Naive thymus-derived CD4-positive, alpha-beta T cell (primary cell): ENCODE measurements at regions not wholly inside any gene's neighbourhood (a gene's known extent, or its start where the extent isn't known, plus 50 kb on each side); places are given as distances from the start of the nearest gene placed in this dataset.
A peak's percentile ranks its signal among the peaks of the same experiment; 100 is the strongest.
"Not testable (repeated sequence)": the region's sequence is repeated elsewhere in the genome, so short reads cannot be mapped to it uniquely, and the experiment has no call there.

Experiments
- ATAC-seq: fragments of 150-1000 bp; cut with Tn5 transposase; 2 replicates; pipeline ENCODE4 v1.10.0; 2021; ENCODE audit warnings: mild to moderate bottlenecking, moderate library complexity
- CTCF ChIA-PET: fragments of 350-600 bp; sonication (Branson Sonifier 250); formaldehyde crosslinking; loops from one replicate; lab custom pipeline; 2021; ENCODE audit warnings: antibody characterized with exemption; lab: Charles Lee
- POLR2A ChIA-PET: fragments of 350-600 bp; sonication (Branson Sonifier 250); formaldehyde crosslinking; loops from one replicate; lab custom pipeline; 2021; ENCODE audit warnings: antibody characterized with exemption, inconsistent platforms; lab: Charles Lee
- DNase-seq, 9 donors: peaks; one replicate each; pipeline versions ENCODE4 v3.0.0 to v3.0.0-alpha.2; 2020 to 2022; ENCODE audit warnings: mixed read lengths in 1 of 9
- H3K27ac ChIP-seq: one replicate; pipeline ENCODE4 v1.7.0; 2013; ENCODE audit warnings: mild to moderate bottlenecking, low read depth, low read length, moderate library complexity
- H3K27me3 ChIP-seq, 2 donors: one replicate each; pipeline ENCODE4 v1.7.0; 2013; ENCODE audit warnings: low read length in 2 of 2, mild to moderate bottlenecking in 2 of 2, moderate library complexity in 2 of 2; ENCODE audit not compliant: control insufficient read depth in 2 of 2, insufficient read depth in 2 of 2
- H3K36me3 ChIP-seq, 3 experiments: 1 replicate in 2 of 3; 2 replicates in 1 of 3; pipeline ENCODE4 v1.7.0; 2013; ENCODE audit warnings: low read length in 3 of 3, mild to moderate bottlenecking in 3 of 3, moderate library complexity in 1 of 3; ENCODE audit not compliant: insufficient read depth in 3 of 3, control insufficient read depth in 2 of 3
- H3K4me1 ChIP-seq, 2 donors: one replicate each; pipeline ENCODE4 v1.7.0; 2013; ENCODE audit warnings: low read length in 2 of 2, mild to moderate bottlenecking in 2 of 2, moderate library complexity in 1 of 2; ENCODE audit not compliant: control insufficient read depth in 2 of 2, insufficient read depth in 2 of 2
- H3K4me3 ChIP-seq: 2 replicates; pipeline ENCODE4 v1.7.0; 2013; ENCODE audit warnings: mild to moderate bottlenecking, low read length
- H3K9me3 ChIP-seq, 3 experiments: 1 replicate in 2 of 3; 2 replicates in 1 of 3; pipeline ENCODE4 v1.7.0; 2013; ENCODE audit warnings: low read length in 3 of 3; ENCODE audit not compliant: control insufficient read depth in 2 of 3
- H3K27ac Mint-ChIP-seq, 9 donors: one replicate each; pipeline ENCODE4 v1.8.0; 2020 to 2022; ENCODE audit warnings: mixed read lengths in 9 of 9, mild to moderate bottlenecking in 8 of 9, moderate library complexity in 5 of 9, inconsistent platforms in 2 of 9
- H3K27me3 Mint-ChIP-seq, 5 donors: one replicate each; pipeline ENCODE4 v1.8.0; 2021 to 2022; ENCODE audit warnings: mixed read lengths in 5 of 5, mild to moderate bottlenecking in 1 of 5
- H3K36me3 Mint-ChIP-seq, 5 donors: one replicate each; pipeline ENCODE4 v1.8.0; 2020 to 2022; ENCODE audit warnings: mixed read lengths in 5 of 5, mild to moderate bottlenecking in 3 of 5, inconsistent platforms in 1 of 5
- H3K4me1 Mint-ChIP-seq, 7 donors: one replicate each; pipeline ENCODE4 v1.8.0; 2020 to 2022; ENCODE audit warnings: mixed read lengths in 7 of 7, mild to moderate bottlenecking in 3 of 7, inconsistent platforms in 1 of 7
- H3K4me3 Mint-ChIP-seq, 10 donors: one replicate each; pipeline ENCODE4 v1.8.0; 2020 to 2022; ENCODE audit warnings: mild to moderate bottlenecking in 10 of 10, mixed read lengths in 10 of 10, moderate library complexity in 6 of 10, inconsistent platforms in 2 of 10
- H3K9me3 Mint-ChIP-seq, 11 donors: one replicate each; pipeline ENCODE4 v1.8.0; 2020 to 2022; ENCODE audit warnings: mixed read lengths in 11 of 11, mild to moderate bottlenecking in 4 of 11, inconsistent platforms in 1 of 11, moderate library complexity in 1 of 11
- intact Hi-C, 2 donors: fragments of 100-400 bp; cut with micrococcal nuclease; formaldehyde crosslinking; loops; one replicate each; pipeline ENCODE4 v1.15.1; 2023

GRCh38 chr4:79827283-79827682 lies 245.7 kb downstream of the ANTXR2 start:
- Histone ChIP-seq H3K9me3 (no peaks in the 10 kb centered on the region), H3K27ac (no peak overlapping the region), H3K4me1 (no peaks in the 10 kb centered on the region), H3K4me3 (no peak overlapping the region), H3K27me3 (no peaks in the 10 kb centered on the region), H3K36me3 (no peaks in the 10 kb centered on the region)
- no peak for DNase-seq
- CTCF ChIA-PET, result no interaction called here
- H3K27ac Mint-ChIP-seq, result no peak overlapping the region
- no peak for ATAC-seq
- POLR2A ChIA-PET, result no interaction called here
- intact Hi-C loops, result no loop called here
- no peak overlapping the region for H3K4me3 Mint-ChIP-seq
- H3K9me3 Mint-ChIP-seq, result peaks cover 0 to 5% (median 0%) of the 10 kb centered on the region in 11 donors
- H3K27me3 Mint-ChIP-seq, result peaks cover 5 to 11% (median 7%) of the 10 kb centered on the region in 5 donors
- H3K4me1 Mint-ChIP-seq, result no peaks in the 10 kb centered on the region
- no peaks in the 10 kb centered on the region for H3K36me3 Mint-ChIP-seq

- no peaks in the 10 kb centered on the region for H3K4me1 Mint-ChIP-seq
- no peak overlapping the region for H3K4me3 Mint-ChIP-seq
- no peaks in the 10 kb centered on the region for H3K36me3 Mint-ChIP-seq
- ChIA-PET CTCF (no interaction called here), POLR2A (no interaction called here)
- peaks cover 0 to 5% (median 0%) of the 10 kb centered on the region in 11 donors for H3K9me3 Mint-ChIP-seq
- H3K27me3 ChIP-seq, result no peaks in the 10 kb centered on the region
- no peak overlapping the region for H3K27ac ChIP-seq
- no peak overlapping the region for H3K4me3 ChIP-seq
- H3K36me3 ChIP-seq, result no peaks in the 10 kb centered on the region
- H3K27ac Mint-ChIP-seq, result no peak overlapping the region
- intact Hi-C loops, result no loop called here
- H3K27me3 Mint-ChIP-seq, result no peaks in the 10 kb centered on the region
- H3K9me3 ChIP-seq, result no peaks in the 10 kb centered on the region
- ATAC-seq (no peak), DNase-seq (no peak)
- H3K4me1 ChIP-seq, result no peaks in the 10 kb centered on the region
These were observed 249.8 kb downstream of the ANTXR2 start for GRCh38 chr4:79823148-79823763.

- Mint-ChIP-seq H3K27me3 (peaks cover 0 to 4% (median 0%) of the 10 kb centered on the region in 5 donors), H3K4me3 (no peak overlapping the region), H3K4me1 (no peaks in the 10 kb centered on the region), H3K9me3 (peaks cover 0 to 18% (median 3%) of the 10 kb centered on the region in 11 donors), H3K36me3 (no peaks in the 10 kb centered on the region), H3K27ac (no peak overlapping the region)
- CTCF ChIA-PET, result no interaction called here
- intact Hi-C loops, result no loop called here
- Histone ChIP-seq H3K4me3 (no peak overlapping the region), H3K27ac (no peak overlapping the region), H3K9me3 (no peaks in the 10 kb centered on the region), H3K4me1 (no peaks in the 10 kb centered on the region), H3K27me3 (no peaks in the 10 kb centered on the region), H3K36me3 (no peaks in the 10 kb centered on the region)
- ATAC-seq (peak; percentile 32), DNase-seq (no peak)
- POLR2A ChIA-PET, result no interaction called here
These were observed 252.6 kb downstream of the ANTXR2 start for GRCh38 chr4:79820427-79820826.

- intact Hi-C loops, H3K36me3 Mint-ChIP-seq: not testable (repeated sequence)
These were observed 265.1 kb downstream of the ANTXR2 start for GRCh38 chr4:79807933-79808332.

GRCh38 chr4:79798047-79798446 lies 275.0 kb downstream of the ANTXR2 start:
- no peak overlapping the region for H3K4me3 Mint-ChIP-seq
- CTCF ChIA-PET, result no interaction called here
- H3K4me1 Mint-ChIP-seq, result no peaks in the 10 kb centered on the region
- intact Hi-C loops, result no loop called here
- POLR2A ChIA-PET, result no interaction called here
- no peaks in the 10 kb centered on the region for H3K36me3 ChIP-seq
- H3K9me3 Mint-ChIP-seq, result peaks cover 0 to 13% (median 0%) of the 10 kb centered on the region in 11 donors
- H3K27ac ChIP-seq, result no peak overlapping the region
- no peaks in the 10 kb centered on the region for H3K27me3 ChIP-seq
- H3K4me1 ChIP-seq, result no peaks in the 10 kb centered on the region
- ATAC-seq, result no peak
- DNase-seq, result no peak
- H3K9me3 ChIP-seq, result no peaks in the 10 kb centered on the region
- peaks cover 0 to 19% (median 4%) of the 10 kb centered on the region in 5 donors for H3K27me3 Mint-ChIP-seq
- no peaks in the 10 kb centered on the region for H3K36me3 Mint-ChIP-seq
- H3K4me3 ChIP-seq, result no peak overlapping the region
- H3K27ac Mint-ChIP-seq, result no peak overlapping the region

More at GRCh38 chr4:79807933-79808332, 265.1 kb downstream of the ANTXR2 start:
- POLR2A ChIA-PET, H3K27ac ChIP-seq, H3K4me3 ChIP-seq, H3K4me1 ChIP-seq, H3K27me3 ChIP-seq, CTCF ChIA-PET, H3K36me3 ChIP-seq, DNase-seq, H3K4me1 Mint-ChIP-seq, H3K27ac Mint-ChIP-seq, ATAC-seq, H3K9me3 ChIP-seq, H3K4me3 Mint-ChIP-seq: not testable (repeated sequence)
- peaks cover 8 to 16% (median 11%) of the 10 kb centered on the region in 5 donors for H3K27me3 Mint-ChIP-seq
- peaks cover 0 to 18% (median 3%) of the 10 kb centered on the region in 11 donors for H3K9me3 Mint-ChIP-seq

GRCh38 chr4:79796948-79797347 lies 276.1 kb downstream of the ANTXR2 start:
- no peaks in the 10 kb centered on the region for H3K9me3 ChIP-seq
- DNase-seq (no peak), ATAC-seq (no peak)
- H3K4me1 ChIP-seq, result no peaks in the 10 kb centered on the region
- intact Hi-C loops, result no loop called here
- H3K27ac ChIP-seq, result no peak overlapping the region
- H3K27me3 ChIP-seq, result no peaks in the 10 kb centered on the region
- Mint-ChIP-seq H3K9me3 (peaks cover 0 to 13% (median 0%) of the 10 kb centered on the region in 11 donors), H3K27me3 (peaks cover 0 to 19% (median 5%) of the 10 kb centered on the region in 5 donors), H3K36me3 (no peaks in the 10 kb centered on the region), H3K4me1 (no peaks in the 10 kb centered on the region), H3K27ac (no peak overlapping the region), H3K4me3 (no peak overlapping the region)
- CTCF ChIA-PET, result no interaction called here
- POLR2A ChIA-PET, result no interaction called here
- H3K4me3 ChIP-seq, result no peak overlapping the region
- no peaks in the 10 kb centered on the region for H3K36me3 ChIP-seq

GRCh38 chr4:79788884-79789283 lies 284.1 kb downstream of the ANTXR2 start:
- Histone ChIP-seq H3K27me3 (no peaks in the 10 kb centered on the region), H3K4me1 (no peaks in the 10 kb centered on the region), H3K4me3 (no peak overlapping the region), H3K27ac (no peak overlapping the region), H3K36me3 (no peaks in the 10 kb centered on the region), H3K9me3 (peaks cover 0 to 6% (median 0%) of the 10 kb centered on the region in 3 experiments)
- ChIA-PET POLR2A (no interaction called here), CTCF (no interaction called here)
- H3K4me3 Mint-ChIP-seq, result no peak overlapping the region
- ATAC-seq (no peak), DNase-seq (no peak)
- H3K36me3 Mint-ChIP-seq, result peaks cover 0 to 6% (median 0%) of the 10 kb centered on the region in 5 donors
- peaks cover 0 to 15% (median 8%) of the 10 kb centered on the region in 5 donors for H3K27me3 Mint-ChIP-seq
- intact Hi-C loops, result no loop called here
- H3K9me3 Mint-ChIP-seq, result peaks cover 8 to 48% (median 18%) of the 10 kb centered on the region in 11 donors
- H3K27ac Mint-ChIP-seq, result no peak overlapping the region
- H3K4me1 Mint-ChIP-seq, result no peaks in the 10 kb centered on the region
